Heart left ventricle (tissue), 13 donors: ENCODE measurements at regions not wholly inside any gene's neighbourhood (a gene's known extent, or its start where the extent isn't known, plus 50 kb on each side); places are given as distances from the start of the nearest gene placed in this dataset.

Experiments
- POLR2A ChIP-seq, 2 donors: fragments of 450-650 bp; IDR thresholded peaks; one replicate each; pipeline ENCODE4 v1.6.1; 2017; ENCODE audit warnings: antibody characterized with exemption in 2 of 2, mild to moderate bottlenecking in 2 of 2, moderate library complexity in 2 of 2
- TF ChIP-seq, protein P1 (sequence below), 12 donors: fragments of 200-600 bp; sonication (generic) in 4 of 12; IDR thresholded peaks; one replicate each; pipeline versions ENCODE4 v1.5.0 to v1.8.0; 2018 to 2022; ENCODE audit warnings: antibody characterized with exemption in 12 of 12, mild to moderate bottlenecking in 5 of 12
- donor health status: ischemic (EF 13 %, LVEDD 7.1; RV severe dilation, severe dysfunction).
- donor health status: DM: no; HTN: yes; CAD: no.
- donor health status: DM: no; HTN: no; CAD: no.
- donor health status: ischemic (EF 25% LVEDD 6.9; RV normal size, moderate dysfunction).
- donor health status: ischemic (EF 25% LVEDD 5.7; RV mildly dilated, moderate dysfunction).
- donor health status: ischemic (EF 35%, LVEDD 5.7; RV mildly dilated, moderate dysfunction).
- donor health status: nonischemic (EF 11% LVEDD 7.7; RV severe dilation, severe dysfunction).
- donor health status: DM: yes; HTN: yes; CAD: no.
- donor health status: PGD.
- donor health status: ischemic (EF 29% LVEDD 5.4; RV normal size, mild dysfunction).
- donor health status: nonischemic (EF 23%, LVEDD 6.1; RV moderate dilation, normal function).

DNA sequence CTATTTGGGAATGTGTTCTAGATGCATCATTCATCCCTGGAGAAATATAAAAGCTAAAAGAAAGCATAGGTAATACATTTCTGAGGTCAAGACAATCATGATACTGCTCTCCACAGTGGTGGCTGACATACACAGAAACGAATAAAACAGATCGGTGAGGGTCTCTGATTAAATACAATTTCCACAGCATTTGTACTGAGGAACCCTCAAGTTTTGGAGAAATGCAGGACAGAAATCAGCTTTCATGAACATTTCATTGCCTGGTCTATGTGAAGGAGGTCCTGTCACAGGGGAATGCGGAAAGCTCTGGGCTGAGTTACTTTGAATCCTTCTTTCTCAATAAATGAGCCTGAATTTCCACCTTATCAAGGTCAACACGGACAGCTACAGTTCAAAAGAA is 67.9 kb upstream of the ITGB1 start:
- TF ChIP-seq, protein P1, sequence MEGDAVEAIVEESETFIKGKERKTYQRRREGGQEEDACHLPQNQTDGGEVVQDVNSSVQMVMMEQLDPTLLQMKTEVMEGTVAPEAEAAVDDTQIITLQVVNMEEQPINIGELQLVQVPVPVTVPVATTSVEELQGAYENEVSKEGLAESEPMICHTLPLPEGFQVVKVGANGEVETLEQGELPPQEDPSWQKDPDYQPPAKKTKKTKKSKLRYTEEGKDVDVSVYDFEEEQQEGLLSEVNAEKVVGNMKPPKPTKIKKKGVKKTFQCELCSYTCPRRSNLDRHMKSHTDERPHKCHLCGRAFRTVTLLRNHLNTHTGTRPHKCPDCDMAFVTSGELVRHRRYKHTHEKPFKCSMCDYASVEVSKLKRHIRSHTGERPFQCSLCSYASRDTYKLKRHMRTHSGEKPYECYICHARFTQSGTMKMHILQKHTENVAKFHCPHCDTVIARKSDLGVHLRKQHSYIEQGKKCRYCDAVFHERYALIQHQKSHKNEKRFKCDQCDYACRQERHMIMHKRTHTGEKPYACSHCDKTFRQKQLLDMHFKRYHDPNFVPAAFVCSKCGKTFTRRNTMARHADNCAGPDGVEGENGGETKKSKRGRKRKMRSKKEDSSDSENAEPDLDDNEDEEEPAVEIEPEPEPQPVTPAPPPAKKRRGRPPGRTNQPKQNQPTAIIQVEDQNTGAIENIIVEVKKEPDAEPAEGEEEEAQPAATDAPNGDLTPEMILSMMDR (IDR thresholded peaks at IDR 0.05), result no peak
- no peak for TF ChIP-seq POLR2A (IDR thresholded peaks at IDR 0.05)
